ENCODE measurements at regions not wholly inside any gene's neighbourhood (a gene's known extent, or its start where the extent isn't known, plus 50 kb on each side); places are given as distances from the start of the nearest gene placed in this dataset.

GRCh38 chr11:128398517-128399250 lies 188.7 kb downstream of the ETS1 start:
- no peak for TF ChIP-seq CTCF (conservative IDR thresholded peaks at IDR 0.05 in 1 of 2, IDR thresholded peaks at IDR 0.05 in 1 of 2; ENCODE audit: extremely low read depth in 1 of 2, insufficient read depth in 1 of 2, low read depth in 1 of 2, low read length in 2 of 2)
- TF ChIP-seq EZH2 (IDR thresholded peaks at IDR 0.05; ENCODE audit: borderline replicate concordance, low read length) = no peak
